ELR (cell line): ENCODE measurements at regions not wholly inside any gene's neighbourhood (a gene's known extent, or its start where the extent isn't known, plus 50 kb on each side); places are given as distances from the start of the nearest gene placed in this dataset.

Experiments
- DNase-seq: peaks from one replicate; pipeline ENCODE4 v3.0.0-alpha.2; 2015; ENCODE audit warnings: low read depth

DNA sequence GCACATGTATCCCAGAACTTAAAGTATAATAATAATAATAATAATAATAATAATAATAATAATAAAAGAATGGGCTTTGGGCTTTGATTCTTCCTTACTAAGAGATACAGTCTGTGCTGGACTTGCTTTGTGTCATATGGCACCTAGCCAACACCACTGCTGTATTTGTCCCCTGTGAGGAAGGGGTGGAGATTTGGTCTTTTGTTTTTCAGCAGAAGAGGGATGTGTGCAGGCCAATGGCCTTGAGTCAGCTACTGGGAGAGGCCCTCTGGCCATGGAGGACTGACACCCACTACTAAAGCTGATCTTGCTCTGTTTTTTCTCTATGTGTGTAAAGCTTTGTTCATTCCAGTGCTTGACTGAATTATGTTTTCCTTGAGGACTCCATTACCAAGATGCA is 573.0 kb upstream of the PCDH15 start:
- DNase-seq: no peak

DNA sequence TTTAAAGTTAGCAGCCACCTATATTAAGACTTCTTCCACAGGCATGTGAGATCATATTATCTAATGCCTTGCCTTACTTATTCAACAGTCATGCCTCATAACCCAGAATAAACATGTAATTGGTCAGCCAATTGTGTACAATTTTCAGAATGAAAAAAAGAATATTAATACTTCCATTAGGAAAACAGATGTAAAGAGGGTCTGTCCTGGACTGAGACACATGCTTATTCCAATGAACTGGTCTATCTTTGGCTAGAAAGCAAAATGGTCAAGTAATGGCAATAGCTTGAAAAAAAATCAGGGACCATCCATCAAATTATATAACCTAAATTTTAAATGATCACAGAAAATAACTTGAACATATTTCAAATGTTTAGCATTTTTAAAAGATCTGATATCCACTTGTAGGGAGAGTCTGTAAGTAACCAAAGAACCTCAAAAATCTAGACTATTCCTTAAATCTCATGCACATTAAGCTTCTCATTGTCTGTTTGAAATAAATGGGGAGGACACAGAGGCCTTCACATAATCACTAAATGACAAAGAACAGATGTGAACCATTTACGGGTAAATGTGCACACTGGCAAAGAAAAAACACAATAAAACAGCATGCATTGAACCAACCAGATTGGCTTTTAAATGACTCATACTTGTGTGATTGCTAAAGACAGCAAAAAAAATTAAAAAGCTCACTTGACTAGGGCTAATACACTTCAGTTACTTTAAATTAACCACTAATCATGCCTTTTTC is 568.8 kb upstream of the PCDH15 start:
- no peak for DNase-seq

DNA sequence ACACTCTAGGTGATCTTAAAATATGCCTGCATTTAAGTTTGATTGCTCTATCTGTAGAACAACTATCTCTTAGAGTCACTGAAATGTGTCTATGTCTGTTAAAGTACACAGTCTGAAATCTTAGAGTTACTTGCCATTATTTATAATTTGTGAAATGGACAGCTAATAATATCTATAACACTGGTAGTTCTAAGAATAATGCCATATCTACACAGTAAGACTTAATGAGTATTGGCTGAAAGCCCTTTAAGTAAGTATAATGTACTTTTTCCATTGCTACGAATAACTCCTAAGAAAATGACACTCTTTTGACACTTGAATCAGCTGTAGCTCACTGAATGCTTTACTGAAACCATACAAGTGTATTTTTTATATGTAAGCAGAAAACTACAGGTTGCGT is 567.4 kb upstream of the PCDH15 start:
- no peak for DNase-seq

DNA sequence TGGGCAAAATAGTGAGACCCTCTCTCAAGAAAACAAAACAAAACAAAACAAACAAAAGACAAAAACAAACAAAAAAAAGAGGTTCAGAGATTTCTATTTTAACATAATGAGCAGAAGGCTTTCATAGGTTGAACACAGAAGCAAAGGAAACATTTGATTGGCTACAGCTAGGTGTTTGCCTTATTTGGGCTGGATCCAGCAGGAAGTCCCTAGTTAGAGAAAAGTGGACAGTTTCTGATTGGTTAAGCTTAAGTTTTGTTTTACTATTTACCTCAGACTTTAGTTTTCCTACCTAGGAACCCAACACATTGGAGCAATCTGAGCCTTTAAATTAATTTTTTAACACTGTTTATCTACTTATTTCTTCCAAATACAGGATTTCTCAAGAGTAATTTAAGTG is 566.5 kb upstream of the PCDH15 start:
- DNase-seq: no peak

DNA sequence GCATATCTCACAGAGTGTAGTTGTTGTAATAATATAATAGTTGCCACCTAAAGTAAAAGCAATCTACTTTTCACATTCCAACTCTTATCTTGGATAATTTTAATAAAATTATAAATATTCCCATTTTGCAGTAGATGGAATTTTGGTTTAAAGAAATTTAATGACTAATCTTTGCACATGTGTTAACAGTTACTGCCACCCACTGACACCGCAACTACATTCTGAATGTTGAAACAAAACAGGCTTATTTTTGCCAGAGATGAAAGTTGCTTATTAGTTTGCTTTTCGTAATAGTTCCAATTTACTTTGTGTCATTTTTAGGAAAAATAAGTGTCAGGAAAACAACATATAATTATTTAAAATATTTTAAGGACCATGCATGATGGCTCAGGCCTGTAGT is 557.5 kb upstream of the PCDH15 start:
- DNase-seq: no peak

DNA sequence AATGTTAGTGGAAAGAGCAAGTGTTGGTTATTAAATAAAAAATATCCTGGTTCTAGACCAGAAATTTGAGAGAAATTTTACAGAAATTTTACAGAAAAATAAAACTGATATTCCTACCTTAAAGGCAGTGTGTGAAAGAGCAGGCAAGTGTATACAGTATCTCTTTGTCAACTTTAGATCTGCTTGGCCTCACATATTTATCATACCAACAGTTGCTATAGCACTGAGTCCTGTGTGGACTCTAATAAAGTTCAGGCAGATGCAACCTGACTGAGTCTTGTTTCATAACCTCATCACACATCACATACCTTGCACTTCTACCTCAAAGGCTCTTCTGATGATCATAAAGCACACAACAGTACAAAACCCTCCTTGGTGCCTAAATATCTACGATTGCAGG is 552.4 kb upstream of the PCDH15 start:
- DNase-seq: no peak

DNA sequence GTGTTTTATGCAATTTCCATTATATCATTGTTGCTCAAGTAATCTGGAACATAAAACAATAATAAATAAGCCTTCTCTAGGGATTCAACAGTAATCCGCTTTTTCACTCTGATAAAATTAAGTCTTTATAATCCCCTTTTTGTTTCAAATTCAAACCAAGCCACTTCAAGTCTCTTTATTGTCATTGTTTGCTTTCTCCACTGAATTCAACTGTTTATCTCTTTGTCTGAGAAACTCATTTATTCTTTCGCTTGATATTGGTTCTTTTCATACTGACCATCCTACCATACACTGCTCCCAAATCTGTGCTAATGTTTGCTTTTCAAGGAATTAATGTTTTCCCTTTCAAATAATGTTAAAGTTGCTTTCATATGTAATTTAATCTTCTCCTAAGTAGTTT is 550.4 kb upstream of the PCDH15 start:
- DNase-seq: no peak

DNA sequence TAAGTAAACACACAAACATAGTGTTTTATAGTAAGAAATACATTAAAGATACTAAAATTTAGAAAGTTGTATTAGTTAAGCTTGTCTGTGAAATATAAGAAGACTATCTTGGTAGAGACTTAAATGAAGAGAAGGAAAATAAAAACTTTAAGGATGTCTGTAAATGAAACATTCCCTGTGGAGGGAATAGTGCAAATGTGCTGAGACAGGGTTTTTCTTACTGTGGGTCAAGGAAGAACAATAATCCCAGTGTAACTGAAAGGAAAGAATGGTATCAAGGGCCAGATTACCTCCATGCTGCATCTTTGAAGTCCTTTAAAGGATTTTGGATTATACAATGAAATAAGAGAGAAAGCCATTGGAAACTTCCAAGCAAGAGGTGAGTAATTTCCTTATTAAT is 547.5 kb upstream of the PCDH15 start:
- DNase-seq: no peak

DNA sequence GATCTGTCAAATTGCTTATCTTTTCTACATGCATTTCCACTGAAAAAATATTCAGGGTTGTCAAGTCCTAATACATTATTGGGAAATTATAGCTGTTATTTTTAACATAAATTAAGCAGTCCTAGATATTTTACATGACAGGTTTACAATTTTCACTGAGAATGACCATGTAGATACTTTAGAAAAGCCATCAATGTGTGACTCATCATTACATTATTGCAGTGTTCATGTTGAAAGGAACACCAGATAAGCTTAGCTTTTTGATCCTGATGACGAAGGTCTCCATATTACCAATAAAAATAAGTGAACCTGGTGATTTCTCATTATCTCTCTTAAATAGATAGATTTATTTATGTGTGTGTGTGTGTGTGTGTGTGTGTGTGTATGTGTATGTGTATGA is 529.5 kb upstream of the PCDH15 start:
- DNase-seq: no peak

DNA sequence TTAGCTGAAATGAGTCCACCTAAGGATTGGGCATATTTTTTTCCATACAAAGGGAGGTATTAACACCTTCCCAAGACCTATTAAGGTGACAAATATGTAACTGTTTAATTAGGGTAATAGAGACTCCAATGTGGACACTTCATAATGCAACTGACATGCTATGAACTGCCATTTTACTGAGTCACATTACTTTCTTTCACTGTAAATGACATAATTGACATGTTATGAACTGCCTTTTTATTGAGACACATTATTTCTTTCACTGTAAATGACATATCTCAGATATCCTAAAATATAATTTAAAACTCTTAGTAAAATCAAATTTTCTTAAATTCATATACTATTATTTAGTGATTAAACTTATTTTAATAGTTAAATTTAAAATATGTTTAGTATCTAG is 528.8 kb upstream of the PCDH15 start:
- DNase-seq: no peak

DNA sequence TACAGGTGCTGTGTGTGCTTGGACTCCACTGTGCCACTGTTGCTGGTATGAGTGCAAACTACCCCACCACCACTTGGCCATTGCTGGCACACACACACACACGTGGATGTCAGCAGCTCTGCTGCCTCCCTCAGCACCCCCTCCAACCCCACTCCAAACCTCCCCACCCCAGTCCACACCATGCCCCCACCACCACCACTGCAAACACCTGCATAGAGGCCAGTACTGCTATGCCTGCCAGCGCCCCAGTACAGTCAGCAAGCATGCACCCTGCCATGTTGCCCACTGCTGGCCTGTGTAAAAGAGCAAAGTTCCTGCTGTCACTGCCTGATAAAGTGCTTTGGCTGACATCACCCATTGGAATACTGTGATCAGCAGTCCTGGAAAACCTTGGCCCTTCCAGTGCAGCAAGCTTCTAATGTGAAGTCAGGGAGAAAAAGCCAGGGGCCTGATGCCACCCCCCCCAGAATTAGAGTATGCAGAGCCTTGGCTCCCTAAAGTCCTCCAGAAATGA is 519.2 kb upstream of the PCDH15 start:
- DNase-seq: no peak

DNA sequence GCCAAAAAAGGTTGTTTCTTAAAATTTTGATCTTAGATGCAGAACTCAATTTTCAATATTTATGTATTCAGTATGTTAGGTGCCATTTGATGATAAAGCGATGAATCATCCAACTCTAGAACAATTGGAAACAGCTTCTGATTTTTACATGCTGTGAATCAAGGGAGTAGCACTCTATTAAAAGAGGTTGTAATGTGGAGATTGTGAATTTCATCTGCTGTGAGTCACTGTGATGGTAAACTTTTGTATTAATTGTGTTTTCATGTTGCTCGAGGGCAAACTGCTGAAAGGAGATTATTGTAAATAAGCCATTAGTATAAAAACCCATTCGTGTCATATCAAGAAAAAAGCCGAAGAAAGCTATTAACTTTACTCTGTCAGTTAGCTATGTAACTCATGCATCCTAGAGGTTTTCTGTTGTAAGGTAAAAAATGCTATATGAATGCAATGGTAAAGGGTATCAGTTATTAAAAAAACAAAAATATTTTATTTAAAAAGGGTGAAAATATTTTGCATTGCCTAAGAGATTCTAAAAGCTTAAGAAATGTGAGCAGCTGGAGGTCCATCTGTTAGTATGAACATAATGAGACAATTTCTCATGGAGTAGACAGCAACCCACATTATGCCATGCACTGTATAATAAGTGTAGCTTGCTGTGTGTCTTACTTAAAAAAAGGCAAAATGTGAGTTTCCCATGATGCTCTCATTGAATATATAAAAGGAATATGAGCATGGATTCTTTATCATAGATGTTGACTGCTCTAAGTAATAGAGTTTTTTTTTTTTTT is 511.0 kb upstream of the PCDH15 start:
- no peak for DNase-seq

DNA sequence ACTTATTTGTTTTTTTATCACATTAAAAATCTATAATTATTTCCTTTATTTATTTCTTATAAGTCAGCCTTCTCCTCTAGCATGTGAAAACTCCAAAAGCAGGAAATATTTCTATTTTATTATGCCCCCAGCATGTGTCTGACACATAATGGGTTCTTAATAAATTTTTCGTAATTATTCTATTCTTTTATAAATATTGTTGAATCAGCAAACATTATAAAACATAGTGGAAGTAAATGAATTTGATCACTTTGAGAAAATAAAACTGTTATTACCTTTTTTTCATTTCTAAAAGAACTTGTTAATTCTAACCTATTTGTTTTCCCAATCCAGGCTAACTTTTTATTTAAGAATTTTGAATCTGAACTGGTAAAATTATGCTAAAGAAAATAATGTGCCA is 509.1 kb upstream of the PCDH15 start:
- DNase-seq: no peak

DNA sequence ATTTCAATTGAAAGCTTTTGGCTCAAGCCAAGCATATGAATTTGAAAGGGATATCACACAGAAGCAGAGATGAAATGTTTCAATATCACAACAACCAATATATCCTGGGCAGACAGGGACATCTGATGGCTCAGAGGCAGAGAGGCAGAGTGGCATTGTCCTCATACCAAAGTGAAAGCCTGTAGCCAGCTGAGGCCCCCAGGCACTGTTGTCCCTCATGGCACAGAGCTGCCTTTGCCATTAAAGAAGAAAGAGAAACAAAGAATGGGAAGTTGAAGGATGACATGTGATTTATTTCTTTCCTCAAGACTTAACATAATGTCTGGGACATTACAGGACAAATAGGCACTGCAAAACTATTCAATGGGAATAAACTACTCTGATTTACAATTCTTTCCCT is 504.3 kb upstream of the PCDH15 start:
- DNase-seq: no peak

DNA sequence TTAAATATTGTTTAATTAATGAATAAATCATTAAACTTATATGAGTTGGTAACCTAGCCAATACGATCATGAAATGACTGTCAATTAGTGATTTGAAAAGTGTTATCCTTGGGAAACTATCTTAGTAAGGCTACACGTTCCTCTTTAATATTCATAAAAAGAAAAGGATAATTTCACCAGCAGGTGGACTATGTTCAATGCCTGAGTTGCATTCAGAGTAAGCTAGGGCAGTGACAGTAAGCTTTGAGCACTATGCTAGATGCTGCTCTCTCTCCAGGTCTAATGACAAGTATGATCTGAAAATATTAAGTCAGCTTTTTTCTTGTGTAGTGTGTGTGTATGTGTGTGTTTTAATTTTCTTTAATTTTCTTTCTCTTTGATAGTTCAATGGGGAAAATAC is 486.3 kb upstream of the PCDH15 start:
- DNase-seq: no peak

DNA sequence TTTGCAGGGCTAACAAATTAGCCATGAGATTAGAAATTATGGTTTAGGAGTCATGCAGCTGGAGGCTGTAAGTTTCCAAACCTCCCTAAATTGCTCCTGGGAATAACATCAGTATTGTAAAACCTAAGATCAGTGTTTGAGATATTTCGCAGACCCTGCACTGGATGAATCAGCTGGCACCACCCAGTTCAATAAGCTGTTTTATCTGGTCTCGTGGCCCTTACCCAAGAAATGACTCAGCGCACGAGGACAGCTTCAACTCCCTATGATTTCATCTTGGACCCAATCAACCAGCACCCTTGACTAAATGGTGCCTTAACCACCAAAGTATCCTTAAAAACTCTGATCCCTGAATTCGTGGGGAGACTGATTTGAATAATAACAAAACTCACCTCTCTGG is 482.0 kb upstream of the PCDH15 start:
- no peak for DNase-seq

DNA sequence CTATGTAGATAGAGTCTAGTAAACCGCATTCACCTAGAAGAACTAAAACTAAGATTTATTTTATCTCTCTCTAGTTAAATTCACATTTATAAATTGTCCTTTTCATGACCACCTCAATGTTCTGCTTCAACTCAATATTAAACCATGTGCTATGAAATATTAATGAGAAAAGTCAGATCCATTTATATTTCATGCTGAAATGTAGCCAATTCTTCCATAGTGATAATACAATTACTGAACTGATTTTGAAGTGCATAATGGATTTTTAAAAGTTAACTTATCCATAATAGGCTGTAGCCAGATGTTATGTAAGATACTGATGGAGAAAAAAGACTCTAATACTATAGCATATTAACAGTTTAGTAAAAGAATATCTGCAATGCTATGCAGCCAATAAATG is 479.7 kb upstream of the PCDH15 start:
- no peak for DNase-seq

DNA sequence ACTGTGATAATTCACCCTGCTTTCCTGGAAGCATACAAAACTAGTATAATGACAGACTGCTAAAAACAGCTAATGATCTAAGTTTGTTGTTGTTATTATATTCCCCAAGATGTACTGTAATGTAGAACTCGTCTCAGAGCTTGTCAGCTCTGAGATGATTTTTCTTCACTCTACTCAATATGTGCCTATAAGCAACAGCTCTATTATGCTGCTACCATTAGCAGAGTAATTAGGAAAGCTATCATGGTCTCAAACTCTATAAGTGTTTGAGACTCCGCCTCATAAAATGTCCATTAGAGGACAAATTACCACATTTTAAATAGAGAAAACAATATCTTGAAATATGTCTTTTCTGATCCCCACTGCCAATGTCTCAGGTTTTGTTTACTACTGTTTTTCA is 476.5 kb upstream of the PCDH15 start:
- DNase-seq: no peak

DNA sequence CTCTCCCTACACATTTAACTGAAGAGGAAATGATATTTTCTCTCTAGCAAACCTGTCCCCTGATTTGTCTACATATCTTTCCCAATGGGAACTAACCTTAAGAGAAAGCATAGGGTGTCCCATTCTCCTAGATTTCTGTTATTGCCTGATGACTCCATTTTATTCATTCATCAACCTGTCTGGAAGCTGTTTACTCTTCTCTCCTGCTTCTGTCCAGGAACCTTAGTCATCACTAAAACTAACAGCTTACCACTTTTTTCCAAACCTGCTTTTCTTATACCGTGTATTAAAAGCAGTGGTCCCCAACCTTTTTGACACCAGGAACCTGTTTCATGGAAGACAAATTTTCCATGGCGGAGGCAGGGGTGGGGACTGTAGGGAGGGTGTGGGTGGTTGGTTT is 473.3 kb upstream of the PCDH15 start:
- no peak for DNase-seq

DNA sequence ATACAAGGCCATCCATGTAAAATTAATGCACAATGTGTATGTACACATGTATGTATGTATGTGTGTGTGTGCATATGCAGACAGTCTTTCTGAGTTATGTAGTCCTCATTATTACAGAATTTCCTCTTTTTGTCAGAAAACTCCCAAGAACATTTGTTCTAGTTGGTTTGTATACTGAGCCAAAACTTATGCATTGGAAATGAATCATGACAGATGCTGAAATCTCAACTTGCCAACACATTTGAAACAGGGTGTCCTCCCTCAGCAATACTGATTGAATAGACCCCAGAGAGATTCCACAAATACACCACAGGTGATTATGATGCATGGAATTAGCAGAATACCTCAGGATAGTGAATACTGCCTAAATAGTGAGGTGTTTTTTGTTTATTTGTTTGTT is 472.9 kb upstream of the PCDH15 start:
- DNase-seq: no peak

DNA sequence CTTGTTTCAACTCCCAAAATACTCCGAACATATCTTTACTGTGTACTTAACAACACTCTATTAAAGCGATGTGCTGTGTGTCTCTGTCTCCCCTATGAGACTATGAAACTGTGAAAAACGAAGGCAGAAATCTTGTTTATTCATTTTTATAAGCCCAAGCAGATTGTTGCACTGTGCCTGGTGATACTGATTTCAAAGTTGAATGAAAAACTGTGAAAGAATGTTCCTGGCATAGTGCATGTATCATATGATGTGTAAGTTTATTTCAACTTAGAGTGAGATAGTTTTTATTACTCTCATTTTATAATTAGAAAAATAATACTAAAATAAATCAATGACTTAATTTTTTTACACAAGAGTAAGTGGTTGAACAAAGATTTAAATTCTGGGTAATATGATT is 471.9 kb upstream of the PCDH15 start:
- DNase-seq: no peak

DNA sequence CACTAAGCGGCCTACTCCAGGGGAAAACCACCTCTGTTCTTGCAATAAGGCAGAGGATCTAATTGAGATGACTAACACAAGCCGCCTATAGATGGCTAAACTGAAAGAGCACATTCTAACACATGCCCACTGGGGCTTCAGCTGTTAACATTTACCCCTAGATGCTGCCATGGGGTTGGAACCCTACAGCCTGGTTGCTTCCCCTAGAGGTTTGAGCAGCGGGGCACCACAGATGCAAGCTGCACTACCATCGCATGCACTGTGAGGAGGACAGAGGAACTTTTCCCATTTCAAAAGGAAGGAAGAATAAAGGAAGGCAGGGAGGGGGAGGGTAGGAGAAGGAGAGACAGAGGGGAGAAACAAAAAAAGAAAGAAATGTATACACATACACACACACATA is 465.8 kb upstream of the PCDH15 start:
- DNase-seq: no peak

DNA sequence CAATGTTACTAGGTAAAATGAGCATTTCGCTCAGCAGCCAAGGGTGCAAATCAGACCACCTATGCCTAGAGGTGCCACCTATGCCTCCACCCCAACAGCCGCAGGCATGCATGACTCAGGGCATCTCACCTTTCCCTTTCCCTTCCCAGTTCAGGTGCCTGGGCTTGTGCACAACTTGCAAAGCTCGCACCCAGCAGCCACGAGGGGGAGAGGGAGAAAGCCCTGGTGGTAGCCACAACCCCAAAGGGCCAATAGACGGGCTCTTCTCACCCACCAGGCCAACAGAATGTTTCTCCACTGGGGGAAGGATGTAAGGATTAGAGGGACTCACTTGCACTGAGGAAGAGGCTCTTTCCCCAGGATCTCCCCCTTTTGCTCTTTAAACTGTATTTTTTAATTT is 462.3 kb upstream of the PCDH15 start:
- DNase-seq: no peak

DNA sequence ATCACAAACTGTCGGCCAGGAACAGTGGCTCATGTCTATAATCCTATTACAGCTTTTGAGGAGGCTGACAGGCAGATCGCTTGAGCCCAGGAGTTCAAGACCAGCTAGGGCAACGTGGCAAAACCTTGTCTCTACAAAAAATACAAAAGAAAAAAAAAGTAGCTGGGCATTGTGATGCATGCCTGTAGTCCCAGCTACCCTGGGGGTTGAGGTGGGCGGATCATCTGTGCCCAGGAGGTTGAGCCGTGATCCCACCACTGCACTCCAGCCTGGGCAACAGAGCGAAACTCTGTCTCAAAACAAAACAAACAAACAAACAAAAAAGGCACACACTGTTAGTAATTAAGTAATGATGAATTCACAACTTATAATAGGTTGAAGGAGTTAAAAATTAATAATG is 441.5 kb upstream of the PCDH15 start:
- no peak for DNase-seq
